Mammary epithelial cell (primary cell): ENCODE measurements at regions not wholly inside any gene's neighbourhood (a gene's known extent, or its start where the extent isn't known, plus 50 kb on each side); places are given as distances from the start of the nearest gene placed in this dataset.

Experiments
- CTCF ChIP-seq, 2 donors: IDR thresholded peaks in 1 of 2; conservative IDR thresholded peaks in 1 of 2; 2 replicates each; pipeline ENCODE4 v1.5.1; 2011 to 2012; ENCODE audit warnings: inconsistent platforms in 2 of 2, low read length in 2 of 2, mild to moderate bottlenecking in 2 of 2, control low read depth in 1 of 2, low read depth in 1 of 2; ENCODE audit not compliant: insufficient read depth in 1 of 2; ENCODE audit errors: extremely low read depth in 1 of 2
- EZH2 ChIP-seq: IDR thresholded peaks from 2 replicates; pipeline ENCODE4 v1.6.1; 2012; ENCODE audit warnings: low read length, inconsistent platforms, borderline replicate concordance

DNA sequence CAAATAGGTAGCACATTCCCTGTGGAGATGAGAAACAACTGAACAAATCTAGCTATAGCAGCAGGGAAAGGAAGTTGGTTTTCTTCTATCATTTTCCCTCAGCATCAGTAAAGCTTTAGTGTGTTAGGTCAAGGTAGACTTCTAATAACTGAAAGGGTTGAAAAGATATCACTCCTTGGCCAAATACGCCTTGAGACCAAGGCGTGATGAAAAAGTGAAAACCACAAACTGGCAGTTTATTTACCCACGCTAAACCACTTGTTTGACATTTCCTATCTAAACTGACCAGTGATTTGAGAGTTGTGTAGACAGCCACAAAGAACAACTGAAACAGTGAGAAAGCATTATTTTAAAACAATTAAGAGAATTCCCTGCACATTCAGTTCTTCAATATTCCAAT, 99.6 kb upstream of the SOX5 start:
- TF ChIP-seq CTCF (conservative IDR thresholded peaks at IDR 0.05 in 1 of 2, IDR thresholded peaks at IDR 0.05 in 1 of 2; ENCODE audit: extremely low read depth in 1 of 2, insufficient read depth in 1 of 2, low read depth in 1 of 2, low read length in 2 of 2), result no peak
- TF ChIP-seq EZH2, result no peak
